ENCODE measurements at regions not wholly inside any gene's neighbourhood (a gene's known extent, or its start where the extent isn't known, plus 50 kb on each side); places are given as distances from the start of the nearest gene placed in this dataset.

DNA sequence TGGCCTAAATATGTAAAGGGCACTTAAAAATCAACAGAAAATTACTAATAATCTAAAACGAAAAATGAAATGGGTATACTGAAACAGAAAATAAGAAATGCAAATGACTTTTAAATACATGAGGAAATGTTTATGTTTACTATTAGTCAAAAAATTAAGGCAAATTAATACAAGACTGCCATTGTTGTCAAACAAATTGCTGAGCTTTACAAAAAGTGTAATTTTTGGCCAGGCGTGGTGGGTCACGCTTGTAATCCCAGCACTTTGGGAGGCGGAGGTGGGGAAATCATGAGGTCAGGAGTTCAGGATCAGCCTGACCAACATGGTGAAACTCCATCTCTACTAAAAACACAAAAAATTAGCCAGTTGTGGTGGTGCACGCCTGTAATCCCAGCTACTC lies 343.9 kb upstream of the SGO1 start:
- TF ChIP-seq ARNT (IDR thresholded peaks at IDR 0.05) (no peak), FOXM1 (IDR thresholded peaks at IDR 0.05; ENCODE audit: borderline replicate concordance) (no peak), TARDBP (IDR thresholded peaks at IDR 0.05) (no peak), NFRKB (IDR thresholded peaks at IDR 0.05) (no peak), SP1 (IDR thresholded peaks at IDR 0.05) (no peak), CTBP1 (IDR thresholded peaks at IDR 0.05; ENCODE audit: borderline replicate concordance) (no peak)

All from HEK293T (cell line).